IPS DF 6.9 (cell line): ENCODE measurements at regions not wholly inside any gene's neighbourhood (a gene's known extent, or its start where the extent isn't known, plus 50 kb on each side); places are given as distances from the start of the nearest gene placed in this dataset.

ENCODE experiments used
- DNase-seq: peaks from one replicate; pipeline ENCODE4 v3.0.0-alpha.2; 2013; ENCODE audit warnings: low read depth, low spot score
- H3K27ac ChIP-seq: one replicate; pipeline ENCODE4 v1.5.1; 2013; ENCODE audit warnings: low read length, control low read depth
- H3K27me3 ChIP-seq: 2 replicates; pipeline ENCODE4 v1.6.1; 2013; ENCODE audit warnings: mild to moderate bottlenecking, low read length; ENCODE audit not compliant: control insufficient read depth, insufficient read depth
- H3K36me3 ChIP-seq: 2 replicates; pipeline ENCODE4 v1.6.1; 2013; ENCODE audit warnings: low read length; ENCODE audit not compliant: control insufficient read depth, insufficient read depth
- H3K4me1 ChIP-seq: 2 replicates; pipeline ENCODE4 v1.6.1; 2013; ENCODE audit warnings: low read length; ENCODE audit not compliant: control insufficient read depth, insufficient read depth
- H3K4me3 ChIP-seq: 2 replicates; pipeline ENCODE4 v1.5.1; 2013; ENCODE audit warnings: mild to moderate bottlenecking, low read length
- H3K9me3 ChIP-seq: 2 replicates; pipeline ENCODE4 v1.6.1; 2013; ENCODE audit warnings: low read length, inconsistent platforms; ENCODE audit not compliant: control insufficient read depth, insufficient read depth
- WGBS: extraction: QIAGEN DNeasy Blood & Tissue Kit; methylation state at CpG from one replicate; pipeline ENCODE4 v1.1.7; 2013; ENCODE audit warnings: mixed read lengths, missing lambda C conversion rate; ENCODE audit not compliant: insufficient read length, insufficient coverage; 5-methylcytosine and 5-hydroxymethylcytosine counted together

GRCh38 chr6:169165561-169166300 is 87.9 kb downstream of the THBS2 start:
- Histone ChIP-seq H3K4me1 (no peaks in the 10 kb centered on the region), H3K4me3 (no peak overlapping the region), H3K9me3 (no peaks in the 10 kb centered on the region), H3K27ac (no peak overlapping the region), H3K27me3 (no peaks in the 10 kb centered on the region), H3K36me3 (no peaks in the 10 kb centered on the region; the same call in 1 of the 2 replicates)
- DNase-seq: no peak
- no CpG with 5 or more reads among the region's 12 CpGs for WGBS

- no peak overlapping the region for H3K27ac ChIP-seq
- no peaks in the 10 kb centered on the region for H3K9me3 ChIP-seq
- H3K4me1 ChIP-seq: no peaks in the 10 kb centered on the region
- H3K27me3 ChIP-seq: no peaks in the 10 kb centered on the region
- WGBS: no CpG with 5 or more reads among the region's 5 CpGs
- H3K4me3 ChIP-seq: no peak overlapping the region
- DNase-seq: no peak
- H3K36me3 ChIP-seq: no peaks in the 10 kb centered on the region; the same call in 1 of the 2 replicates
Observed at GRCh38 chr6:169164986-169165385, 88.7 kb downstream of the THBS2 start.

GRCh38 chr6:169164451-169164850 is 89.2 kb downstream of the THBS2 start:
- Histone ChIP-seq H3K27me3 (no peaks in the 10 kb centered on the region), H3K4me1 (no peaks in the 10 kb centered on the region), H3K9me3 (no peaks in the 10 kb centered on the region), H3K27ac (no peak overlapping the region), H3K36me3 (no peaks in the 10 kb centered on the region; the same call in 1 of the 2 replicates), H3K4me3 (no peak overlapping the region)
- no CpG with 5 or more reads among the region's 5 CpGs for WGBS
- DNase-seq: no peak

- Histone ChIP-seq H3K27me3 (no peaks in the 10 kb centered on the region), H3K4me3 (no peak overlapping the region), H3K27ac (no peak overlapping the region), H3K4me1 (no peaks in the 10 kb centered on the region), H3K36me3 (no peaks in the 10 kb centered on the region; the same call in 1 of the 2 replicates), H3K9me3 (no peaks in the 10 kb centered on the region)
- no peak for DNase-seq
- WGBS: no CpG with 5 or more reads among the region's 4 CpGs
Observed at GRCh38 chr6:169163411-169163901, 90.2 kb downstream of the THBS2 start.

- Histone ChIP-seq H3K4me3 (no peak overlapping the region), H3K9me3 (no peaks in the 10 kb centered on the region), H3K27me3 (no peaks in the 10 kb centered on the region), H3K4me1 (no peaks in the 10 kb centered on the region), H3K27ac (no peak overlapping the region), H3K36me3 (no peaks in the 10 kb centered on the region)
- WGBS: no CpG with 5 or more reads among the region's 12 CpGs
- DNase-seq: no peak
Observed at GRCh38 chr6:169162752-169163407, 90.8 kb downstream of the THBS2 start.

- WGBS: no CpG with 5 or more reads among the region's 23 CpGs
- H3K4me3 ChIP-seq: no peak overlapping the region
Observed at GRCh38 chr6:169162249-169162648, 91.4 kb downstream of the THBS2 start.

GRCh38 chr6:169161572-169162167 is 92.0 kb downstream of the THBS2 start:
- H3K27ac ChIP-seq: no peak overlapping the region
- H3K27me3 ChIP-seq: no peaks in the 10 kb centered on the region
- no peak overlapping the region for H3K4me3 ChIP-seq
- no peaks in the 10 kb centered on the region for H3K4me1 ChIP-seq
- H3K36me3 ChIP-seq: no peaks in the 10 kb centered on the region
- H3K9me3 ChIP-seq: no peaks in the 10 kb centered on the region
- no peak for DNase-seq
- no CpG with 5 or more reads among the region's 13 CpGs for WGBS

More at GRCh38 chr6:169162249-169162648, 91.4 kb downstream of the THBS2 start:
- H3K9me3 ChIP-seq: no peaks in the 10 kb centered on the region
- H3K27ac ChIP-seq: no peak overlapping the region
- H3K4me1 ChIP-seq: no peaks in the 10 kb centered on the region
- H3K27me3 ChIP-seq: no peaks in the 10 kb centered on the region
- no peaks in the 10 kb centered on the region for H3K36me3 ChIP-seq
- DNase-seq: no peak

- H3K27me3 ChIP-seq: no peaks in the 10 kb centered on the region
- WGBS: no CpG with 5 or more reads among the region's 15 CpGs
Observed at GRCh38 chr6:169160855-169161560, 92.6 kb downstream of the THBS2 start.

GRCh38 chr6:169160091-169160854 is 93.4 kb downstream of the THBS2 start:
- Histone ChIP-seq H3K27ac (no peak overlapping the region), H3K27me3 (no peaks in the 10 kb centered on the region), H3K4me3 (no peak overlapping the region), H3K9me3 (no peaks in the 10 kb centered on the region), H3K4me1 (no peaks in the 10 kb centered on the region), H3K36me3 (no peaks in the 10 kb centered on the region)
- WGBS: no CpG with 5 or more reads among the region's 22 CpGs
- DNase-seq: no peak

More at GRCh38 chr6:169160855-169161560, 92.6 kb downstream of the THBS2 start:
- no peaks in the 10 kb centered on the region for H3K4me1 ChIP-seq
- no peaks in the 10 kb centered on the region for H3K9me3 ChIP-seq
- no peak overlapping the region for H3K27ac ChIP-seq
- no peak for DNase-seq
- no peak overlapping the region for H3K4me3 ChIP-seq
- no peaks in the 10 kb centered on the region for H3K36me3 ChIP-seq
